NOMO-1 treated with dmso at 0.1 percent for 144 hours (cell line): ENCODE measurements at regions not wholly inside any gene's neighbourhood (a gene's known extent, or its start where the extent isn't known, plus 50 kb on each side); places are given as distances from the start of the nearest gene placed in this dataset.
"Not testable (repeated sequence)": the region's sequence is repeated elsewhere in the genome, so short reads cannot be mapped to it uniquely, and the experiment has no call there.

Experiments
- DNase-seq: peaks from one replicate; lab custom pipeline; 2025; ENCODE audit not compliant: unreplicated experiment; lab: John Stamatoyannopoulos, UW

GRCh38 chr4:29307256-29307655, 1412.9 kb upstream of the PCDH7 start:
- no peak for DNase-seq

- DNase-seq = no peak
Measured at GRCh38 chr4:29307755-29308154, 1412.4 kb upstream of the PCDH7 start.

- no peak for DNase-seq
Measured at GRCh38 chr4:29309050-29309449, 1411.1 kb upstream of the PCDH7 start.

- no peak for DNase-seq
Measured at GRCh38 chr4:29310252-29310651, 1409.9 kb upstream of the PCDH7 start.

GRCh38 chr4:29311247-29311646, 1408.9 kb upstream of the PCDH7 start:
- no peak for DNase-seq

- DNase-seq = no peak
Measured at GRCh38 chr4:29319663-29320340, 1400.4 kb upstream of the PCDH7 start.

- DNase-seq = no peak
Measured at GRCh38 chr4:29320947-29321620, 1399.1 kb upstream of the PCDH7 start.

GRCh38 chr4:29326004-29326403, 1394.2 kb upstream of the PCDH7 start:
- no peak for DNase-seq

GRCh38 chr4:29326816-29327215, 1393.4 kb upstream of the PCDH7 start:
- no peak for DNase-seq

- DNase-seq = no peak
Measured at GRCh38 chr4:29336861-29337260, 1383.3 kb upstream of the PCDH7 start.

- DNase-seq = no peak
Measured at GRCh38 chr4:29372971-29373370, 1347.2 kb upstream of the PCDH7 start.

- DNase-seq = no peak
Measured at GRCh38 chr4:29375716-29376115, 1344.5 kb upstream of the PCDH7 start.

- not testable (repeated sequence) for DNase-seq
Measured at GRCh38 chr4:29378237-29378636, 1341.9 kb upstream of the PCDH7 start.

GRCh38 chr4:29390921-29391320, 1329.2 kb upstream of the PCDH7 start:
- DNase-seq = no peak

- no peak for DNase-seq
Measured at GRCh38 chr4:29405116-29405515, 1315.1 kb upstream of the PCDH7 start.

GRCh38 chr4:29415771-29416170, 1304.4 kb upstream of the PCDH7 start:
- no peak for DNase-seq

GRCh38 chr4:29423836-29424721, 1296.1 kb upstream of the PCDH7 start:
- no peak for DNase-seq

- no peak for DNase-seq
Measured at GRCh38 chr4:29453303-29453820, 1266.8 kb upstream of the PCDH7 start.

- no peak for DNase-seq
Measured at GRCh38 chr4:29459926-29460325, 1260.2 kb upstream of the PCDH7 start.

GRCh38 chr4:29467044-29467717, 1253.0 kb upstream of the PCDH7 start:
- DNase-seq = no peak
